HepG2 (cell line): ENCODE measurements at regions not wholly inside any gene's neighbourhood (a gene's known extent, or its start where the extent isn't known, plus 50 kb on each side); places are given as distances from the start of the nearest gene placed in this dataset.

ENCODE experiments used
- CBX2 ChIP-seq, 2 experiments: fragments of 200-600 bp in 1 of 2; sonication (generic); formaldehyde crosslinking in 1 of 2; IDR thresholded peaks; 2 replicates each; pipeline versions ENCODE4 v1.7.0 to v1.8.1; 2018 to 2022; ENCODE audit warnings: low read depth in 2 of 2, low read length in 1 of 2, mild to moderate bottlenecking in 1 of 2, missing genetic modification reagents in 1 of 2
- CERS6 ChIP-seq: sonication (generic); formaldehyde crosslinking; IDR thresholded peaks from 2 replicates; pipeline ENCODE4 v1.5.0; 2020; ENCODE audit warnings: missing genetic modification reagents
- ERF ChIP-seq: IDR thresholded peaks from 2 replicates; pipeline ENCODE4 v1.6.1; 2018; ENCODE audit warnings: missing biosample characterization, missing genetic modification reagents
- FIP1L1 ChIP-seq: fragments of 200-400 bp; formaldehyde crosslinking; IDR thresholded peaks from 2 replicates; pipeline ENCODE4 v1.6.1; 2018; ENCODE audit warnings: low read depth, mild to moderate bottlenecking, low read length, moderate library complexity, borderline replicate concordance; ENCODE audit not compliant: insufficient read depth
- FLYWCH1 ChIP-seq: sonication (generic); formaldehyde crosslinking; IDR thresholded peaks from 2 replicates; pipeline ENCODE4 v1.8.1; 2023; ENCODE audit warnings: mild to moderate bottlenecking, missing genetic modification reagents
- HDAC6 ChIP-seq: fragments of 200-600 bp; sonication (generic); IDR thresholded peaks from 2 replicates; pipeline ENCODE4 v1.7.0; 2017; ENCODE audit warnings: mild to moderate bottlenecking, antibody characterized with exemption, low read length, low read depth
- JDP2 ChIP-seq: sonication (generic); formaldehyde crosslinking; IDR thresholded peaks from 2 replicates; pipeline ENCODE4 v1.8.1; 2022; ENCODE audit warnings: missing genetic modification reagents, borderline replicate concordance
- KDM5A ChIP-seq: fragments of 200-600 bp; sonication (generic); IDR thresholded peaks from 2 replicates; pipeline ENCODE4 v1.7.0; 2018; ENCODE audit warnings: antibody characterized with exemption, mild to moderate bottlenecking, low read length, borderline replicate concordance
- NFATC3 ChIP-seq: sonication (generic); formaldehyde crosslinking; IDR thresholded peaks from 2 replicates; pipeline ENCODE4 v1.5.1; 2020; ENCODE audit warnings: mild to moderate bottlenecking, missing genetic modification reagents
- RFX5 ChIP-seq: IDR thresholded peaks from 2 replicates; pipeline ENCODE4 v1.6.1; 2011; ENCODE audit warnings: low read depth, low read length, improper control_type of control experiment
- SSRP1 ChIP-seq: IDR thresholded peaks from 2 replicates; pipeline ENCODE4 v1.6.1; 2016; ENCODE audit warnings: control low read depth
- THRA ChIP-seq: sonication (generic); formaldehyde crosslinking; IDR thresholded peaks from 2 replicates; pipeline ENCODE4 v1.4.0; 2020; ENCODE audit warnings: missing genetic modification reagents, borderline replicate concordance
- ZNF136 ChIP-seq: sonication (generic); formaldehyde crosslinking; IDR thresholded peaks from 2 replicates; pipeline ENCODE4 v1.8.1; 2022; ENCODE audit warnings: low read depth, mild to moderate bottlenecking, moderate library complexity, missing genetic modification reagents
- ZNF615 ChIP-seq: sonication (generic); formaldehyde crosslinking; IDR thresholded peaks from 2 replicates; pipeline ENCODE4 v1.5.0; 2020; ENCODE audit warnings: mild to moderate bottlenecking, missing genetic modification reagents, borderline replicate concordance
- TF ChIP-seq, protein P1 (sequence below): sonication (generic); formaldehyde crosslinking; IDR thresholded peaks from 2 replicates; pipeline ENCODE4 v1.5.0; 2020; ENCODE audit warnings: mild to moderate bottlenecking, missing genetic modification reagents
- TF ChIP-seq, protein P2 (sequence below): sonication (generic); formaldehyde crosslinking; IDR thresholded peaks from 2 replicates; pipeline ENCODE4 v1.8.1; 2023; ENCODE audit warnings: missing genetic modification reagents, inconsistent platforms, borderline replicate concordance
- TF ChIP-seq, protein P3 (sequence below): sonication (generic); formaldehyde crosslinking; IDR thresholded peaks from 2 replicates; pipeline ENCODE4 v1.4.0; 2020; ENCODE audit warnings: missing genetic modification reagents
- TF ChIP-seq, protein P4 (sequence below): sonication (generic); formaldehyde crosslinking; IDR thresholded peaks from 2 replicates; pipeline ENCODE4 v1.4.0; 2020; ENCODE audit warnings: missing genetic modification reagents, mild to moderate bottlenecking, borderline replicate concordance

GRCh38 chr7:66557214-66558200 lies 71.2 kb upstream of the KCTD7 start (continued):
- TF ChIP-seq THRA (CRISPR knock-in tag) (no peak), SSRP1 (CRISPR knock-in tag) (no peak), JDP2 (CRISPR knock-in tag) (no peak), CBX2 (IDR thresholded peaks at IDR 0.05; ENCODE audit: low read depth, low read length) (no peak), CBX2 (CRISPR knock-in tag; IDR thresholded peaks at IDR 0.05; ENCODE audit: low read depth) (no peak), FIP1L1 (no peak), CERS6 (CRISPR knock-in tag) (no peak), RFX5 (no peak), FLYWCH1 (CRISPR knock-in tag) (no peak), HDAC6 (no peak), NFATC3 (CRISPR knock-in tag) (no peak), ZNF136 (no peak), KDM5A (no peak), ZNF615 (CRISPR knock-in tag) (no peak), ERF (CRISPR knock-in tag) (0 out of 2 replicates have a peak, but pooled peaks have one; percentile 36)
- TF ChIP-seq, protein P1, sequence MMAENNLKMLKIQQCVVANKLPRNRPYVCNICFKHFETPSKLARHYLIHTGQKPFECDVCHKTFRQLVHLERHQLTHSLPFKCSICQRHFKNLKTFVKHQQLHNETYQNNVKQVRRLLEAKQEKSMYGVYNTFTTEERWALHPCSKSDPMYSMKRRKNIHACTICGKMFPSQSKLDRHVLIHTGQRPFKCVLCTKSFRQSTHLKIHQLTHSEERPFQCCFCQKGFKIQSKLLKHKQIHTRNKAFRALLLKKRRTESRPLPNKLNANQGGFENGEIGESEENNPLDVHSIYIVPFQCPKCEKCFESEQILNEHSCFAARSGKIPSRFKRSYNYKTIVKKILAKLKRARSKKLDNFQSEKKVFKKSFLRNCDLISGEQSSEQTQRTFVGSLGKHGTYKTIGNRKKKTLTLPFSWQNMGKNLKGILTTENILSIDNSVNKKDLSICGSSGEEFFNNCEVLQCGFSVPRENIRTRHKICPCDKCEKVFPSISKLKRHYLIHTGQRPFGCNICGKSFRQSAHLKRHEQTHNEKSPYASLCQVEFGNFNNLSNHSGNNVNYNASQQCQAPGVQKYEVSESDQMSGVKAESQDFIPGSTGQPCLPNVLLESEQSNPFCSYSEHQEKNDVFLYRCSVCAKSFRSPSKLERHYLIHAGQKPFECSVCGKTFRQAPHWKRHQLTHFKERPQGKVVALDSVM, result no peak
- TF ChIP-seq, protein P2, sequence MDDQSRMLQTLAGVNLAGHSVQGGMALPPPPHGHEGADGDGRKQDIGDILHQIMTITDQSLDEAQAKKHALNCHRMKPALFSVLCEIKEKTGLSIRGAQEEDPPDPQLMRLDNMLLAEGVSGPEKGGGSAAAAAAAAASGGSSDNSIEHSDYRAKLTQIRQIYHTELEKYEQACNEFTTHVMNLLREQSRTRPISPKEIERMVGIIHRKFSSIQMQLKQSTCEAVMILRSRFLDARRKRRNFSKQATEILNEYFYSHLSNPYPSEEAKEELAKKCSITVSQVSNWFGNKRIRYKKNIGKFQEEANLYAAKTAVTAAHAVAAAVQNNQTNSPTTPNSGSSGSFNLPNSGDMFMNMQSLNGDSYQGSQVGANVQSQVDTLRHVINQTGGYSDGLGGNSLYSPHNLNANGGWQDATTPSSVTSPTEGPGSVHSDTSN (CRISPR knock-in tag), result no peak
- TF ChIP-seq, protein P3, sequence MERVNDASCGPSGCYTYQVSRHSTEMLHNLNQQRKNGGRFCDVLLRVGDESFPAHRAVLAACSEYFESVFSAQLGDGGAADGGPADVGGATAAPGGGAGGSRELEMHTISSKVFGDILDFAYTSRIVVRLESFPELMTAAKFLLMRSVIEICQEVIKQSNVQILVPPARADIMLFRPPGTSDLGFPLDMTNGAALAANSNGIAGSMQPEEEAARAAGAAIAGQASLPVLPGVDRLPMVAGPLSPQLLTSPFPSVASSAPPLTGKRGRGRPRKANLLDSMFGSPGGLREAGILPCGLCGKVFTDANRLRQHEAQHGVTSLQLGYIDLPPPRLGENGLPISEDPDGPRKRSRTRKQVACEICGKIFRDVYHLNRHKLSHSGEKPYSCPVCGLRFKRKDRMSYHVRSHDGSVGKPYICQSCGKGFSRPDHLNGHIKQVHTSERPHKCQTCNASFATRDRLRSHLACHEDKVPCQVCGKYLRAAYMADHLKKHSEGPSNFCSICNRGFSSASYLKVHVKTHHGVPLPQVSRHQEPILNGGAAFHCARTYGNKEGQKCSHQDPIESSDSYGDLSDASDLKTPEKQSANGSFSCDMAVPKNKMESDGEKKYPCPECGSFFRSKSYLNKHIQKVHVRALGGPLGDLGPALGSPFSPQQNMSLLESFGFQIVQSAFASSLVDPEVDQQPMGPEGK (CRISPR knock-in tag), result 0 out of 2 replicates have a peak, but pooled peaks have one; percentile 40
- TF ChIP-seq, protein P4, sequence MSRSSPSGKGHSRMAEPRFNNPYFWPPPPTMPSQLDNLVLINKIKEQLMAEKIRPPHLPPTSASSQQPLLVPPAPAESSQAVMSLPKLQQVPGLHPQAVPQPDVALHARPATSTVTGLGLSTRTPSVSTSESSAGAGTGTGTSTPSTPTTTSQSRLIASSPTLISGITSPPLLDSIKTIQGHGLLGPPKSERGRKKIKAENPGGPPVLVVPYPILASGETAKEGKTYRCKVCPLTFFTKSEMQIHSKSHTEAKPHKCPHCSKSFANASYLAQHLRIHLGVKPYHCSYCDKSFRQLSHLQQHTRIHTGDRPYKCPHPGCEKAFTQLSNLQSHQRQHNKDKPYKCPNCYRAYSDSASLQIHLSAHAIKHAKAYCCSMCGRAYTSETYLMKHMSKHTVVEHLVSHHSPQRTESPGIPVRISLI (CRISPR knock-in tag), result no peak
